Neural cell (in vitro differentiated cells): ENCODE measurements at regions not wholly inside any gene's neighbourhood (a gene's known extent, or its start where the extent isn't known, plus 50 kb on each side); places are given as distances from the start of the nearest gene placed in this dataset.

Source experiments
- H2AFZ ChIP-seq: fragments of 200-600, 300-800 bp; sonication (generic), shearing (Covaris generic); 2 replicates; pipeline ENCODE4 v1.6.0; 2014; ENCODE audit warnings: low read depth, mild to moderate bottlenecking, antibody characterized with exemption, low read length, moderate library complexity
- H3F3A ChIP-seq: fragments of 200-600 bp; shearing (Covaris generic); 2 replicates; pipeline ENCODE4 v1.6.1; 2016; ENCODE audit warnings: mild to moderate bottlenecking, moderate library complexity, mixed read lengths, antibody characterized with exemption, low read length; ENCODE audit not compliant: insufficient read depth, poor library complexity, severe bottlenecking
- H3K27ac ChIP-seq: fragments of 200-600, 300-800 bp; sonication (generic), shearing (Covaris generic); 2 replicates; pipeline ENCODE4 v1.5.1; 2014; ENCODE audit warnings: mild to moderate bottlenecking, low read length, moderate library complexity
- H3K27me3 ChIP-seq: fragments of 300-800, 200-600 bp; sonication (generic), shearing (Covaris generic); 2 replicates; pipeline ENCODE4 v1.6.0; 2014; ENCODE audit warnings: mild to moderate bottlenecking, low read depth, low read length, moderate library complexity; ENCODE audit not compliant: insufficient read depth
- H3K36me3 ChIP-seq: fragments of 300-800, 200-600 bp; sonication (generic), shearing (Covaris generic); 2 replicates; pipeline ENCODE4 v1.5.1; 2014; ENCODE audit warnings: mild to moderate bottlenecking, antibody characterized with exemption, low read length, moderate library complexity; ENCODE audit not compliant: insufficient read depth
- H3K4me2 ChIP-seq: fragments of 300-800, 200-600 bp; sonication (generic), shearing (Covaris generic); 2 replicates; pipeline ENCODE4 v1.6.0; 2014; ENCODE audit warnings: mild to moderate bottlenecking, low read length
- H3K4me3 ChIP-seq: fragments of 300-800, 200-600 bp; sonication (generic), shearing (Covaris generic); 2 replicates; pipeline ENCODE4 v1.5.1; 2014; ENCODE audit warnings: mild to moderate bottlenecking, low read length, moderate library complexity
- H3K79me2 ChIP-seq: fragments of 200-600 bp; shearing (Covaris generic); replicated peaks from 2 replicates; pipeline ENCODE4 v1.6.0; 2014; ENCODE audit warnings: mild to moderate bottlenecking, low read length, moderate library complexity; ENCODE audit not compliant: insufficient read depth
- H3K9ac ChIP-seq: fragments of 300-800, 200-600 bp; sonication (generic), shearing (Covaris generic); 2 replicates; pipeline ENCODE4 v1.6.1; 2016; ENCODE audit warnings: mild to moderate bottlenecking, low read length, mixed read lengths
- H3K9me2 ChIP-seq: fragments of 200-600 bp; shearing (Covaris generic); 2 replicates; pipeline ENCODE4 v1.6.1; 2016; ENCODE audit warnings: mild to moderate bottlenecking, low read length, mixed read lengths; ENCODE audit not compliant: insufficient read depth
- H3K9me3 ChIP-seq: fragments of 200-600, 300-800 bp; sonication (generic), shearing (Covaris generic); 2 replicates; pipeline ENCODE4 v1.6.1; 2016; ENCODE audit warnings: mild to moderate bottlenecking, mixed run types, low read length, moderate library complexity, mixed read lengths
- H4K20me1 ChIP-seq: fragments of 200-600 bp; shearing (Covaris generic); 2 replicates; pipeline ENCODE4 v1.6.1; 2016; ENCODE audit warnings: mild to moderate bottlenecking, mixed run types; ENCODE audit not compliant: insufficient read depth
- CTCF ChIP-seq: fragments of 450-650 bp; IDR thresholded peaks from 2 replicates; pipeline ENCODE4 v1.5.1; 2014; ENCODE audit warnings: antibody characterized with exemption, mild to moderate bottlenecking, moderate library complexity; ENCODE audit not compliant: poor library complexity, severe bottlenecking
- EP300 ChIP-seq: fragments of 450-650 bp; conservative IDR thresholded peaks from 2 replicates; pipeline ENCODE4 v1.6.1; 2014; ENCODE audit warnings: antibody characterized with exemption, mild to moderate bottlenecking, moderate library complexity; ENCODE audit not compliant: poor library complexity, severe bottlenecking
- EZH2 ChIP-seq: fragments of 200-600, 300-800 bp; shearing (Covaris generic), sonication (generic); IDR thresholded peaks from 2 replicates; pipeline ENCODE4 v1.6.1; 2014; ENCODE audit warnings: antibody characterized with exemption, low read length, borderline replicate concordance, mild to moderate bottlenecking; ENCODE audit not compliant: insufficient read depth, poor library complexity, severe bottlenecking
- MXI1 ChIP-seq: fragments of 450-650 bp; conservative IDR thresholded peaks from 2 replicates; pipeline ENCODE4 v1.6.1; 2014; ENCODE audit warnings: antibody characterized with exemption, mild to moderate bottlenecking; ENCODE audit not compliant: poor library complexity, severe bottlenecking
- POLR2AphosphoS5 ChIP-seq: IDR thresholded peaks from 2 replicates; pipeline ENCODE4 v1.6.1; 2012
- RAD21 ChIP-seq: fragments of 450-650 bp; conservative IDR thresholded peaks from 2 replicates; pipeline ENCODE4 v1.6.1; 2014; ENCODE audit warnings: antibody characterized with exemption, mild to moderate bottlenecking, moderate library complexity
- REST ChIP-seq: IDR thresholded peaks from 2 replicates; pipeline ENCODE4 v1.6.1; 2012; ENCODE audit warnings: borderline replicate concordance
- SMC3 ChIP-seq: fragments of 450-650 bp; conservative IDR thresholded peaks from 2 replicates; pipeline ENCODE4 v1.6.1; 2014; ENCODE audit warnings: antibody characterized with exemption, mild to moderate bottlenecking, moderate library complexity; ENCODE audit not compliant: poor library complexity
- TAF1 ChIP-seq: IDR thresholded peaks from 2 replicates; pipeline ENCODE4 v1.6.1; 2012; ENCODE audit warnings: low read depth

- H3K9me3 ChIP-seq = no peaks in the 10 kb centered on the region
- no peak overlapping the region for H3K27ac ChIP-seq
- no peaks in the 10 kb centered on the region for H3K79me2 ChIP-seq
- no peak overlapping the region for H3K4me2 ChIP-seq
- TF ChIP-seq POLR2AphosphoS5 (no peak), RAD21 (no peak), CTCF (no peak), REST (no peak), EZH2 (no peak), MXI1 (no peak), EP300 (no peak)
- H4K20me1 ChIP-seq = no peaks in the 10 kb centered on the region
- H3F3A ChIP-seq = no peaks in the 10 kb centered on the region
- H3K36me3 ChIP-seq = no peaks in the 10 kb centered on the region
- no peak overlapping the region for H3K9ac ChIP-seq
- no peak overlapping the region for H3K4me3 ChIP-seq
- no peak overlapping the region for H2AFZ ChIP-seq
- H3K9me2 ChIP-seq = no peaks in the 10 kb centered on the region
- no peaks in the 10 kb centered on the region for H3K27me3 ChIP-seq
Observed at GRCh38 chr18:47457614-47458013, 206.2 kb upstream of the SKOR2 start.

GRCh38 chr18:47453038-47453437, 201.6 kb upstream of the SKOR2 start:
- Histone ChIP-seq H3K4me2 (no peak overlapping the region), H3K9ac (no peak overlapping the region), H3K4me3 (no peak overlapping the region), H3K27ac (no peak overlapping the region), H3F3A (no peaks in the 10 kb centered on the region), H2AFZ (no peak overlapping the region), H3K9me3 (no peaks in the 10 kb centered on the region), H4K20me1 (no peaks in the 10 kb centered on the region), H3K36me3 (no peaks in the 10 kb centered on the region), H3K9me2 (no peaks in the 10 kb centered on the region), H3K27me3 (no peaks in the 10 kb centered on the region), H3K79me2 (no peaks in the 10 kb centered on the region)
- TF ChIP-seq POLR2AphosphoS5 (no peak), EP300 (no peak), TAF1 (no peak), CTCF (no peak), RAD21 (no peak), SMC3 (no peak), EZH2 (no peak), MXI1 (no peak), REST (no peak)
